Thyroid gland (tissue), 4 donors: ENCODE measurements at regions not wholly inside any gene's neighbourhood (a gene's known extent, or its start where the extent isn't known, plus 50 kb on each side); places are given as distances from the start of the nearest gene placed in this dataset.

Source experiments
- POLR2A ChIP-seq, 2 donors: fragments of 450-650 bp; IDR thresholded peaks; one replicate each; pipeline ENCODE4 v1.6.1; 2017; ENCODE audit warnings: antibody characterized with exemption in 2 of 2, mild to moderate bottlenecking in 2 of 2, moderate library complexity in 1 of 2
- TF ChIP-seq, protein P1 (sequence below), 6 experiments: fragments of 200-600 bp in 3 of 6; fragments of 450-650 bp in 3 of 6; sonication (generic) in 3 of 6; IDR thresholded peaks; one replicate each; pipeline ENCODE4 v1.5.1; 2016 to 2019; ENCODE audit warnings: antibody characterized with exemption in 6 of 6, mild to moderate bottlenecking in 2 of 6, inconsistent platforms in 1 of 6, moderate library complexity in 1 of 6

DNA sequence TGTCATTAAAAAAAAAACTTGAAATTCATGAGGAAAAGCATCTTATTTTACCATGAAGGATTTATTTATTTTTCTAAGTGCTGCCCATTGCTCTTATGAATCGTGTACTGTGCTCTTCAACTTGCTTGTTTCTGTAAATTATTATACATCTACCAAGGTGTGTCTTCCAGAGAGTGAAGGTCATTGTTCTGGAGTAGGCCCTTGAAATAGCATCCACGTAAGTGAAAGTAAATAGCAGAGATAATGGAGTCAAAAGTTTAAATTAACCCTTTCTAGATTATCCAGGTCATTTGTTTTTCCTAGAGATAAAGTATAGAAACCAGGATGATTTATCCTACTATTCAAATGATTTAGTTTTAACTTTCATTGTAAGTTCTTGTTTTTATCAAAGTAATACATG, 473.1 kb downstream of the DIRAS2 start:
- no peak for TF ChIP-seq POLR2A (IDR thresholded peaks at IDR 0.05)
- TF ChIP-seq, protein P1, sequence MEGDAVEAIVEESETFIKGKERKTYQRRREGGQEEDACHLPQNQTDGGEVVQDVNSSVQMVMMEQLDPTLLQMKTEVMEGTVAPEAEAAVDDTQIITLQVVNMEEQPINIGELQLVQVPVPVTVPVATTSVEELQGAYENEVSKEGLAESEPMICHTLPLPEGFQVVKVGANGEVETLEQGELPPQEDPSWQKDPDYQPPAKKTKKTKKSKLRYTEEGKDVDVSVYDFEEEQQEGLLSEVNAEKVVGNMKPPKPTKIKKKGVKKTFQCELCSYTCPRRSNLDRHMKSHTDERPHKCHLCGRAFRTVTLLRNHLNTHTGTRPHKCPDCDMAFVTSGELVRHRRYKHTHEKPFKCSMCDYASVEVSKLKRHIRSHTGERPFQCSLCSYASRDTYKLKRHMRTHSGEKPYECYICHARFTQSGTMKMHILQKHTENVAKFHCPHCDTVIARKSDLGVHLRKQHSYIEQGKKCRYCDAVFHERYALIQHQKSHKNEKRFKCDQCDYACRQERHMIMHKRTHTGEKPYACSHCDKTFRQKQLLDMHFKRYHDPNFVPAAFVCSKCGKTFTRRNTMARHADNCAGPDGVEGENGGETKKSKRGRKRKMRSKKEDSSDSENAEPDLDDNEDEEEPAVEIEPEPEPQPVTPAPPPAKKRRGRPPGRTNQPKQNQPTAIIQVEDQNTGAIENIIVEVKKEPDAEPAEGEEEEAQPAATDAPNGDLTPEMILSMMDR (IDR thresholded peaks at IDR 0.05): no peak
